Kidney epithelial cell (primary cell): ENCODE measurements at regions not wholly inside any gene's neighbourhood (a gene's known extent, or its start where the extent isn't known, plus 50 kb on each side); places are given as distances from the start of the nearest gene placed in this dataset.

Experiments
- DNase-seq: peaks from one replicate; pipeline ENCODE4 v3.0.0-alpha.2; 2010; ENCODE audit warnings: low read depth
- H3K27me3 ChIP-seq: 2 replicates; pipeline ENCODE4 v1.6.0; 2011; ENCODE audit warnings: low read length; ENCODE audit not compliant: control insufficient read depth, insufficient read depth
- H3K36me3 ChIP-seq: 2 replicates; pipeline ENCODE4 v1.5.1; 2011; ENCODE audit warnings: low read length; ENCODE audit not compliant: control insufficient read depth, insufficient read depth
- H3K4me3 ChIP-seq: 2 replicates; pipeline ENCODE4 v1.5.1; 2011; ENCODE audit warnings: low read depth, mild to moderate bottlenecking, control low read depth, low read length
- TF ChIP-seq, protein P1 (sequence below): IDR thresholded peaks from 2 replicates; pipeline ENCODE4 v1.5.1; 2011; ENCODE audit warnings: mild to moderate bottlenecking, moderate library complexity, low read length, control low read depth, inconsistent platforms; ENCODE audit not compliant: insufficient read depth, poor library complexity, severe bottlenecking

DNA sequence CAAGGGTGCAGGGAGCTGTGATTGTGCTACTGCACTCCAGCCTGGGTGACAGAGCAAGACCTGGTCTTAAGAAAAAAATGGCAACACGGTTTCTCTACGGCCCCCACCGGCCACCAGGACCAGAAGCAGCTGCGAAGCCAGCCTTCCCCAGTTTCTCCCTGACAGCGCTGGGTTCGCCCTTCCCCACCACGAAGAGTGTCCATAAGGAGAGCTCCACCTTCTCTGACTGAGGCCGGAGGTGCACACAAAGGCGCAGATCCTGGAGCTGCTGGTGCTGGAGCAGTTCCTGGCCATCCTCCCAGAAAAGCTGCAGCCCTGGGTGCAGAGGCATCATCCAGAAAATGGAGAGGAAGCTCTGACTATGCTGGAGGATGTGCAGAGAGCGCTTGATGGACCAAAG lies 52.2 kb upstream of the ZNF599 start:
- H3K4me3 ChIP-seq, result no peak overlapping the region
- no peaks in the 10 kb centered on the region for H3K27me3 ChIP-seq
- TF ChIP-seq, protein P1, sequence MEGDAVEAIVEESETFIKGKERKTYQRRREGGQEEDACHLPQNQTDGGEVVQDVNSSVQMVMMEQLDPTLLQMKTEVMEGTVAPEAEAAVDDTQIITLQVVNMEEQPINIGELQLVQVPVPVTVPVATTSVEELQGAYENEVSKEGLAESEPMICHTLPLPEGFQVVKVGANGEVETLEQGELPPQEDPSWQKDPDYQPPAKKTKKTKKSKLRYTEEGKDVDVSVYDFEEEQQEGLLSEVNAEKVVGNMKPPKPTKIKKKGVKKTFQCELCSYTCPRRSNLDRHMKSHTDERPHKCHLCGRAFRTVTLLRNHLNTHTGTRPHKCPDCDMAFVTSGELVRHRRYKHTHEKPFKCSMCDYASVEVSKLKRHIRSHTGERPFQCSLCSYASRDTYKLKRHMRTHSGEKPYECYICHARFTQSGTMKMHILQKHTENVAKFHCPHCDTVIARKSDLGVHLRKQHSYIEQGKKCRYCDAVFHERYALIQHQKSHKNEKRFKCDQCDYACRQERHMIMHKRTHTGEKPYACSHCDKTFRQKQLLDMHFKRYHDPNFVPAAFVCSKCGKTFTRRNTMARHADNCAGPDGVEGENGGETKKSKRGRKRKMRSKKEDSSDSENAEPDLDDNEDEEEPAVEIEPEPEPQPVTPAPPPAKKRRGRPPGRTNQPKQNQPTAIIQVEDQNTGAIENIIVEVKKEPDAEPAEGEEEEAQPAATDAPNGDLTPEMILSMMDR, result no peak
- DNase-seq, result no peak
- no peaks in the 10 kb centered on the region for H3K36me3 ChIP-seq

DNA sequence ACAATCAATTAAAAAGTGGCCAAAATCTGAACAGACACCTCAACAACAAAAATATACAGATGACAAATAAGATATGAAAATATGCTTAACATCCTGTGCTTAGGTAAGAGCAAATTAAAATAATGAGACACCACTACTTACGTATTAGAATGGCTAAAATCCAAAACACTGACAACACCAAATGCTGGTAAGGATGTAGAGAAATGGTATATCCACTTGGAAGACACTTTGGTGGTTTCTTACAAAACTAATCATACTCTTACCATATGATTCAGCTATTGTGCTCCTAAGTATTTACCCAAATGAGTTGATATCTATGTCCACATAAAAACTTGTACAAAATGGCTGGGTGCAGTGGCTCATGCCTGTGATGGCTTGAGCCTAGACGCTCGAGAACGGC lies 51.7 kb upstream of the ZNF599 start:
- no peaks in the 10 kb centered on the region for H3K27me3 ChIP-seq
- no peak for DNase-seq
- H3K36me3 ChIP-seq, result no peaks in the 10 kb centered on the region
- TF ChIP-seq, protein P1, result no peak
- H3K4me3 ChIP-seq, result no peak overlapping the region
